HAP-1 (cell line): ENCODE measurements at regions not wholly inside any gene's neighbourhood (a gene's known extent, or its start where the extent isn't known, plus 50 kb on each side); places are given as distances from the start of the nearest gene placed in this dataset.

Source experiments
- DNase-seq, 2 experiments: peaks; one replicate each; pipeline ENCODE4 v3.0.0-alpha.2; 2016 to 2020; ENCODE audit warnings: low spot score in 2 of 2
- H3K27me3 ChIP-seq: fragments of 250-450 bp; sonication (Bioruptor Pico); 2 replicates; pipeline ENCODE4 v1.5.1; 2020; ENCODE audit warnings: low read depth, mild to moderate bottlenecking, moderate library complexity
- H3K36me3 ChIP-seq: fragments of 250-450 bp; sonication (Bioruptor Pico); replicated peaks from 2 replicates; pipeline ENCODE4 v1.5.1; 2020; ENCODE audit warnings: mild to moderate bottlenecking
- H3K4me1 ChIP-seq: fragments of 250-450 bp; sonication (Bioruptor Pico); 2 replicates; pipeline ENCODE4 v1.5.1; 2020; ENCODE audit warnings: mild to moderate bottlenecking
- H3K4me3 ChIP-seq: fragments of 250-450 bp; sonication (Bioruptor Pico); 2 replicates; pipeline ENCODE4 v1.5.1; 2020; ENCODE audit warnings: mild to moderate bottlenecking, moderate library complexity
- H3K9me3 ChIP-seq: fragments of 250-450 bp; sonication (Bioruptor Pico); 2 replicates; pipeline ENCODE4 v1.5.1; 2020; ENCODE audit warnings: mild to moderate bottlenecking, moderate library complexity
- in situ Hi-C: fragments of 300-500 bp; cut with MboI; formaldehyde crosslinking; loops from 3 replicates; pipeline ENCODE4 v1.14.3; 2020; ENCODE audit warnings: low sequenced_read_pairs, inconsistent platforms, mixed read lengths

DNA sequence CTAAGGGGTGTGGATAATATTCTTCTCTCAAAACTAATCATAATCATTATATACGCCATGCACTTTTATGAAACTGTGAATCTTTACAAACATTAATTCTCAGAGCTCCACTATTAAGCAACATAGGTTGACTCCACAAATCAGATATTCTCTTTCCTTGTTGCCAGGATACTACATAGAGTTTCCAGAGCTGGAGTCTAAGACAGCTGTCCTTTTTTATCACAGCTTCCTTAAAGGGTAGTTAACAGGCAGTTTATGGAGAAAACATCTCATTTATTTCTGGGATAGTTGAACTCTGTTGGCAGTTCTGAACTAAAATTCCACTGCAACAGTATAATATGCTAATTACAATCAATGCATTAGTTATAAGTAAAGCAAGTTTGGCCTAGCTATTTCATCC, 152.1 kb upstream of the PPP1R2C start:
- in situ Hi-C loops: no loop called here

DNA sequence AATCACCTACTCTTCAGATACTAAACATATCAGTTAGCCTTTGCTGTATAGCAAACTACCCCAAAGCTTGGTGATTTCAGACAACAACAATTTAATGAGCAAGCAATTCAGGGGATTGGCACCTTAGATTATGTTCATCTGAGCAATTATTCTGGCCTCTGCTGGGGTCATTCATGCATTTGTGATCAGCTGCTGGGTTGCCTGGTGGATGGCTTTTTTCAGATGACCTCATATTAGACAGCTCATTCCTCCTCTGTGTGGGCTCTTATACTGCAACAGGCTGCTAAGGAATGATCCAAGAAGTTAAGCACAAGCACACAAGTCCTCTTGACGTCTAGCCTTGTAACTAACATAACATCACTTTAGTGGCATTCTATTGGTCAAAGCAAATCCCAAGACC, 153.0 kb upstream of the PPP1R2C start:
- Histone ChIP-seq H3K4me1 (peaks cover 5% of the 10 kb centered on the region), H3K27me3 (no peaks in the 10 kb centered on the region)
- in situ Hi-C loops: no loop called here

More for the DNA sequence above, 152.1 kb upstream of the PPP1R2C start:
- Histone ChIP-seq H3K4me3 (no peak overlapping the region), H3K9me3 (no peaks in the 10 kb centered on the region), H3K4me1 (peaks cover 3% of the 10 kb centered on the region), H3K36me3 (no peaks in the 10 kb centered on the region), H3K27me3 (no peaks in the 10 kb centered on the region)
- DNase-seq: no peak

DNA sequence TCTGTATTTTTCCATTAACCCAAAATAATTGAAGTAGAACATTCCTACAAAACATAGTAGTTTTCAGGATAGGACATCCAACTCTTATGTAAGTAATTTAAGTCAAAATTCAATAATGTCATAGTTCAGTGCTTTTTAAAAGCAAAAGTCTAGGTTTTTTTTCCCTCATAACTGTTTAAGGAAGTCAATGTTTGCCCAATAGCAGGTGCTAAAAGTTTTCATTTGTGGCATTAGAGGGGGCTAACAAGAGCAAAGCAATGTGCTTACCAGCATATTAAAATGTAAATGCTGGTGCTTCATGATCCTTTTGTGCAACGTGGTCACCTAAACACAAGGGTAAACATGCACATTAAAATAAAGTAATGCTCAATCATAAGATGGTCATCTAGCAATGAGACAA, 155.2 kb upstream of the PPP1R2C start:
- Histone ChIP-seq H3K4me1 (peaks cover 7% of the 10 kb centered on the region), H3K36me3 (no peaks in the 10 kb centered on the region), H3K4me3 (no peak overlapping the region), H3K9me3 (no peaks in the 10 kb centered on the region), H3K27me3 (no peaks in the 10 kb centered on the region)
- no peak for DNase-seq
- in situ Hi-C loops: no loop called here

More for the DNA sequence above, 153.0 kb upstream of the PPP1R2C start:
- DNase-seq: no peak
- no peaks in the 10 kb centered on the region for H3K9me3 ChIP-seq
- H3K4me3 ChIP-seq: no peak overlapping the region
- no peaks in the 10 kb centered on the region for H3K36me3 ChIP-seq

DNA sequence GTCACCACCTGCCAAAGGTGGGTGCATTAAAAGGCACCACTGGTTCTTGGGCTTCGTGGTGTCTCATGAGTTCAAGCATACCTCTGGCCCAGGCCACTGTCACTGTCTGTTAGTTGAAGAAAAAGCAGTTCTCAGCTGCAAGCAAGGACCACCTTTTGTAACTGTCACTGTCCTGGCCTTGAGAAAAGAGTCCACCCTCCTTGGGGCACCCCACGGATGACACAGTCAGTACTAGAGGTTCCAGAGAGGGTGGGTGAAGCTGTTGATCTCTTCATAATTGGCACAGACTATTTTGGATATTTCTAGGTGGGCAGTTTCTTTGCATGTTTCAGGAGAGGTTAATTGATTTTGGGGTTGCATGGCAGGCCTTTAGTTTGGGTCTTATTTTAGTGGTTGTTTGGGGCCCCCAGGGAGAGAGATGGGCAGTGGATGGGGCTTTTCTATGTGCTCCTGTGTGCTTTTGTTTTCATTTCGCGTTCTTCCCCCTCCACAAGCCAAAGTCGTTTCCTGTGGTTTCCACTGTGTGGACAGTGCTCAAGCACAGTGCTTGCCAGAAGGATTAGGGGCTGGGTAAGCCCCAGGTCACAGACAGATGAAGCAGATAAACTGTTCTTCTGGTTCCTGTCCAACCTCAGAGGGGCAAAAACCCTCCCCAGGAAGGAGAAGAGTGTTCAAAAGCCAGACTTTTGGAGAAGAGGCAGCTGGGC, 156.2 kb upstream of the PPP1R2C start:
- peaks cover 7% of the 10 kb centered on the region for H3K4me1 ChIP-seq
- no peak for DNase-seq
- no peaks in the 10 kb centered on the region for H3K27me3 ChIP-seq
- no peak overlapping the region for H3K4me3 ChIP-seq
- H3K9me3 ChIP-seq: no peaks in the 10 kb centered on the region
- in situ Hi-C loops: no loop called here
- no peaks in the 10 kb centered on the region for H3K36me3 ChIP-seq

DNA sequence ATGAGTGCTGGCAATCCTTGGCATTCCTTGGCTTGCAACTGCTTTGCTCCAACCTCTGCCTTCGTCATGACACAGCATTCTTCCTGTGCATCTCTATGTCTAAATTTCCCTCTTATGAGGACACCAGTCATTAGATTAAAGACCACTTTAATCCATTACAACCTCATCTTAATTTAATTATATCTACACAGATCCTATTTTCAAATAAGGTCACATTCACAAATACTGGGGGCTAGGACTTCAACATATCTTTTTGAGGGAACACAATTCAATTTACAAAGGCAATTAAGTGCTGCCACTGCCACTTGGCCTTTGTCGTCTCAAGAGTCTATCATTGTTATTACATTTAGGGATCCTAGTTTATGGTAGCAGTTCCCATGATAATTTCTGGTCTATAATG, 163.7 kb upstream of the PPP1R2C start:
- Histone ChIP-seq H3K36me3 (no peaks in the 10 kb centered on the region), H3K4me3 (no peak overlapping the region), H3K4me1 (0 out of 2 replicates have a peak, but pooled peaks cover 2% of the 10 kb centered on the region), H3K27me3 (no peaks in the 10 kb centered on the region), H3K9me3 (no peaks in the 10 kb centered on the region)
- no peak for DNase-seq
- in situ Hi-C loops: no loop called here

DNA sequence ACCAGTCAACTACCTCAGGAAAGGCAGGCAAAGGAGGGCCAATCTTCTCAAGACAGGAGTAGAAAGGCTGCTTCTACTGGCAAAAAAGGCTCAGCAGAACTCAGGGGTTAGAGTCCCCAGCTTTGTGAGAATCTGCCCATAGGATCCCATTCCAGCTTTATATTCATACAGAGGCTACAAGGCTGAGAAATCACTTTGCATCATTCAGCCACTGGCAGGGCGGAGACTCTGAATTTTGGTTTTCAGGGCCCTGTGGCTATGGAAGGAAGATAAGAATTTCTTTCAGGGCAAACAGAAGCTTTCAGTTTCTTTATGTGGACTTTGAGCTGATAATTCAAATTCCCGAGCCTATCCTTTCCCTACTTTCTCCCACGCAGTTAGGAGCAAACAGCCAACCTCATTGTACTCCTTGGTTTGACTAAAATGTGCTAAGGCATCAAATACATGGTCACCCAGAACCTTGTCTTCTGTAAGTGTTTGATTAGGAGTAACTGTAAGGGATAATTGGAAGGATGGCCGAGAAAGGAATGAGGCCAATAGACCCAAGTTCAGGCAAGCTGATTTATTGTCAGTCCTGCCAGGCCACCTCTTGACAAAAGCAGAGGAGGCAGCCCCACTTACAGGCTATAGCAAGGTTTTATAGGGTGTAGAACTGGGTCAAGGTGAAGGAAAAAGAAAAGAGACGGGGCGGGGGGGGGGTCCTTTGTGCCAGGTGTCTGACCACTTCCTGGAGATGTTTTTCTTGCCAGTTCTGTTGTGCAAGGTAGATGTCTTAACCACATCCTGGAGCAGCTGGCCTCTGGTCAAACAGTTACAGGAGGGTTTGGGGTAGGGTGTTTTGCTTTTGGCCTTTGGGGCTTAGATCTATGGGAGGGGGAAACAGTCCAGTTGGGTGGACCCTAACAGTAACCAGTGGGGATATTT, 165.3 kb upstream of the PPP1R2C start:
- no peak for DNase-seq
- H3K4me3 ChIP-seq: no peak overlapping the region
- no peaks in the 10 kb centered on the region for H3K9me3 ChIP-seq
- H3K27me3 ChIP-seq: no peaks in the 10 kb centered on the region
- in situ Hi-C loops: no loop called here
- H3K4me1 ChIP-seq: no peaks in the 10 kb centered on the region
- H3K36me3 ChIP-seq: no peaks in the 10 kb centered on the region

DNA sequence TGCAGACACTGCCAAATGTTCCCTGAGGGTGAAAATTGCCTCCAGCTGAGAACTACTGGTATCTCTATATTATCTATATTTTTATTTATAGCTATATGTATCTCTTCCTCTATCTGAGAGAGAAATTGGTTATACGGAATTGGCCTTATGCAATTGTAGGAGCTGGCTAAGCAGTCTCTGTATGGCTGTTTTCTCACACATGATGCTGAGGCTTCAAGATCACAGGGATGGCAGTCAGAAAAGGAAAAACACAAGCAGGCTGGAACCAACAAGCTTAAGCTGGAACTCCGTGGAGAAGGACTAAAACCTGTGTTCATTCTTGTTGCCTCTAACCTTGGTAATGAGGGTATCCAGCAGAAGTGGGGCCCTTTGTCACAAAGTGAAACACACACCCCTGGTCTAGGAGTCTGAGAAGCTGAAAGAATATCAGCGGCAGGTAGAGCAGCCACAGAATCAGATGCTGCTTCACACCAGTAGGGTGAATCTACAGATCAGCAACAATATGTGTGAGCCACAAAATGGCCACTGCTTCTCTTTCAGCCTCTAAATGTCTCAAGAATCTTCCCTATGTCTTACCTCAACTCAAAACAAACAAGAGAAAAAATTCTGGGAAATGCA, 166.5 kb upstream of the PPP1R2C start:
- Histone ChIP-seq H3K9me3 (no peaks in the 10 kb centered on the region), H3K27me3 (no peaks in the 10 kb centered on the region), H3K36me3 (no peaks in the 10 kb centered on the region), H3K4me3 (no peak overlapping the region), H3K4me1 (no peaks in the 10 kb centered on the region)
- in situ Hi-C loops: no loop called here
- DNase-seq: no peak

DNA sequence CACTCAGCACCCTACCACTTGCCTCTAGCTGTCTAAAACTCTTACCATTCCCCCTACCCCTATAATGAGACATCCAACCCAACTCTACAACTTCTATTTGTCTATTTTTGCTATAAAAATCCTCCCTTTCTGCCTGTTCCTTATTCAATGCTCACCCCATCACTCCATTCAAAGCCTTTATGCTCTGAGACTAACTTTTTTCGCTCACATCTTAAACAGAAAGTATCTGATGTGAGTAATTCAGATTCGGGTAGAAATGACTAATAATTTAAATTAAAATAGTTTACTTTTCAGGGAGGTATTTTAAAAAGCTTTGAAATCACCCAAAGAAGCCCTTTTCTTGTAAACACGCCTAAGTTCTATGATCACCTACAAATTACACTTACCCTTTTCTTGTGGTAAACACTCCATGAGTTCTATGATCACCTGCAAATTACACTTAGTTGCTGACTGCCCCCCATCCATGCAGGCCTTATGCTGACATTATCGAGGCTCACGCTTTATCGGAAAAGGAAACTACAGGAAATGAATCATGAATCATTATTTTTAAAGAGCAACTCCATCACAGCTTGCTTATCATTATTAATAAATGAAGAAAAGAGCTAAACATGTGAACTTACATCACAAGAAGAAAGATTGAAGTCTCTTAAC, 168.7 kb upstream of the PPP1R2C start:
- H3K9me3 ChIP-seq: no peaks in the 10 kb centered on the region
- H3K36me3 ChIP-seq: no peaks in the 10 kb centered on the region
- H3K4me3 ChIP-seq: no peak overlapping the region
- in situ Hi-C loops: no loop called here
- H3K4me1 ChIP-seq: peaks cover 3% of the 10 kb centered on the region; the same call in 1 of the 2 replicates
- no peaks in the 10 kb centered on the region for H3K27me3 ChIP-seq
- no peak for DNase-seq

DNA sequence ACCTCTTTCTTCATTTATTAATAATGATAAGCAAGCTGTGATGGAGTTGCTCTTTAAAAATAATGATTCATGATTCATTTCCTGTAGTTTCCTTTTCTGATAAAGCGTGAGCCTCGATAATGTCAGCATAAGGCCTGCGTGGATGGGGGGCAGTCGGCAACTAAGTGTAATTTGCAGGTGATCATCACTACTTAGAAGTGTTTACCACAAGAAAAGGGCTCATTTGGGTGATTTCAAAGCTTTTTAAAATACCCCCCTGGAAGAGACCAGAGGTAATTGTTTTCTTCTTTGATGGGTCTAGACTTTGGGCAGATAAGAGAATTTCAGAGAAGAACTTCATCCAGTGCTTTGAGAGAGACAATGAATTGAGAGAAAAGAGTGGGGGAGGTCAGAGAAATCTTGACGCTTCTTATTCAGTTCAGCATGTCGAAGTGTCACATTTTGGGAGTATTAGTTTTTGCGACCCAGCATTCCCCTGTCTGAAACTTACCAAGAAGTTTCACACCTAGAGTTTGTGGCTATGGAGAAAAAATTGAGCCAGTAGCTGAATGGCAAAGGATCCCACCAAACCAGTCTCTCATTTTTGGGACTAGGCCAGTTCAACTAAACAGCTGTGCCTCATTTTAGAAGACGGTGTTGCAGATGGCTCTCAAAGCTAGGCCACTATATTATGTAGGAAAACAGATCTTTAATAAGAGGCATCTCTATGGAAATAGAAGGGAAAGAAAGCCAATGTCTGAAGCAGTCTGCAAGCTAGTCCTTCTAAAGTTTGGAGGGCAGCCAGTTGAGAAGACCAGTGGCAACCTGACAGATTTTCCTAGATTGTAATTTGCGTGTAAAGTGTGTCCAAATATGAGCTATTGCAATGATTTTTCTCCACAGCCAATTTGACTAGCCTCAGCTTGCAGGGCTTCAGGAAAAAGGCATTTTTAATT, 171.0 kb upstream of the PPP1R2C start:
- Histone ChIP-seq H3K4me1 (peaks cover 3% of the 10 kb centered on the region; the same call in 1 of the 2 replicates), H3K4me3 (no peak overlapping the region), H3K36me3 (no peaks in the 10 kb centered on the region), H3K27me3 (no peaks in the 10 kb centered on the region), H3K9me3 (no peaks in the 10 kb centered on the region)
- DNase-seq: no peak
- in situ Hi-C loops: no loop called here

DNA sequence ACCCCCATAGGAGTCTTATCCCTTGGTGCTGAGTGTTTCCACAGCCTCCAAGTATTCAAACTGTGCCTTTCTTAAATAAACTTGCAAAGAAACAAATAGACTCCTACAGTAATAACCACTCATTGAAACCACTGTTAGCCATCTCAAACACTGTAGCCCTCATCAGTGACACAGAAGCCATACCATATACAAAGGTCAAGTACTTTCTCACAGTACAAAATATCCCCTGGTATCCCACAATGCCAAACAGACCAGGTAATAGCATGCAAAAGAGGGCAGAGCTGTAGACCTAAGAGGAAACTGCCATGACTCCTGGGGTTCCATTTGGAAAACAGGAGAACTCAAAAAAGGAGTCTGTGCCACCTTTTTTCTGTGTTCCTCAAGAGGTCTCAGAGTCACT, 173.8 kb upstream of the PPP1R2C start:
- H3K27me3 ChIP-seq: no peaks in the 10 kb centered on the region
- H3K4me1 ChIP-seq: peaks cover 3% of the 10 kb centered on the region

DNA sequence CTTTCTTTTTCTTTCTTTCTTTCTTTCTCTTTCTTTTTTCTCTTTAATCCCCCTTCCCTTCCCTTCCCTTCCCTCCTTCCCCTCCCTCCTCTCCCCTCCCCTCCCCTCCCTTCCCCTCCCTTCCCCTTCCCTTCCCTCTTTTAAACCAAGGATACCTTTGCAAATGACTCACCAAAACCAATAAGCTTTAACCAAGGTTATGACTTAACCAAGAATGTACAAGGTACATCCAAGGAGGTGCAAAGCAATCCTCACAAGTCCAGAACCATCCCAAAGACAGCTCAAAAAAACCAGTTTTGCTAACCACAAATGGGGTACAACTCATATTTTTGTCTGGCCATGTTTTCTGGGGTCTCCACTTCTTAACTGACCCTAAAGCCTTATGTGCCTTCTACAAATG, 174.7 kb upstream of the PPP1R2C start:
- no peaks in the 10 kb centered on the region for H3K27me3 ChIP-seq
- no peaks in the 10 kb centered on the region for H3K9me3 ChIP-seq
- H3K4me3 ChIP-seq: no peak overlapping the region
- peaks cover 11% of the 10 kb centered on the region for H3K4me1 ChIP-seq
- DNase-seq: no peak
- no peaks in the 10 kb centered on the region for H3K36me3 ChIP-seq
- in situ Hi-C loops: no loop called here

More for the DNA sequence above, 173.8 kb upstream of the PPP1R2C start:
- in situ Hi-C loops: no loop called here
- Histone ChIP-seq H3K36me3 (no peaks in the 10 kb centered on the region), H3K4me3 (no peak overlapping the region), H3K9me3 (no peaks in the 10 kb centered on the region)
- no peak for DNase-seq

DNA sequence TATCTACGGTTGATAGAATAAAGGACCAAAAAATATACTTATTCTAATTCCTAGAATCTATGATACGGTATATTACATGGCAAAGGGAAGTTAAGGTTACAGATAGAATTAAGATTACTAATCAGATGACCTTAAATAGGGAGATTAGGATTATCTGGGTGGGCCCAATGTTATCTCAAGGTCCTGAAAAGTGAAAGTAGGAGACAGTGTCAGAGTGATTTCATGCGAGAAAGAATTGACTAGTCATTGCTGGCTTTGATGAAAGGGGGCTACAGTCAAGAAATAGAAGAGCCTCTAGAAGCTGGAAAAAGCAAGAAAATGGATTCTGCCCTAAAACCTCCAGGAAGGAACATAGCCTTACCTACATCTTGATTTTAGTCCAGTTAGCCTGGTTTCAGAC, 176.9 kb upstream of the PPP1R2C start:
- H3K27me3 ChIP-seq: no peaks in the 10 kb centered on the region
- H3K4me1 ChIP-seq: peaks cover 11% of the 10 kb centered on the region
- no peak overlapping the region for H3K4me3 ChIP-seq
- in situ Hi-C loops: no loop called here
- no peaks in the 10 kb centered on the region; the same call in 1 of the 2 replicates for H3K9me3 ChIP-seq
- H3K36me3 ChIP-seq: no peaks in the 10 kb centered on the region
- no peak for DNase-seq

DNA sequence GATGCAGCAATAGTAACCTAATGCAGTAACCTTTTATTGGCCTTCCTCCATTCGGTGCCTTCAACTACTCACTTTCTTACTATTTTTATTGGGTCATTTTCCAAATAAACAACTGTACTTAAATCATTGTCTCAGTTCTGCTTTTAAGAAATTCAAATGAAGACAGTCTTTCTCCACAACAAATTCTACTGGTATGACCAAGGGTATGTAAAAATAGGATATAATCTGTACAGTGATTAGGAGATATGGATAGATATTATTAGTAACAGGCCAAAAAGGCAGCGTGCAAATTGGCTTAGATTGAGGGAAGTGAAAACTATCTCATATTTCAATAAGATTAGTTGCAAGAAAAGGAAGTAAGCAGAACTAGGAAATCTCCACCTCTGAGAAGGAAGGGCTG, 177.4 kb upstream of the PPP1R2C start:
- H3K4me3 ChIP-seq: no peak overlapping the region
- H3K9me3 ChIP-seq: no peaks in the 10 kb centered on the region; the same call in 1 of the 2 replicates
- H3K27me3 ChIP-seq: no peaks in the 10 kb centered on the region
- no peak for DNase-seq
- in situ Hi-C loops: no loop called here
- H3K4me1 ChIP-seq: peaks cover 11% of the 10 kb centered on the region
- H3K36me3 ChIP-seq: no peaks in the 10 kb centered on the region
